ENCODE measurements at regions not wholly inside any gene's neighbourhood (a gene's known extent, or its start where the extent isn't known, plus 50 kb on each side); places are given as distances from the start of the nearest gene placed in this dataset.

- Histone ChIP-seq H3K36me3 (ENCODE audit: insufficient read depth, low read length) (no peaks in the 10 kb centered on the region), H3K4me2 (ENCODE audit: insufficient read depth, low read length) (no peak overlapping the region), H3K79me2 (ENCODE audit: insufficient read depth, low read length) (no peaks in the 10 kb centered on the region), H3K4me3 (ENCODE audit: low read depth in 1 of 2, low read length in 2 of 2) (no peak overlapping the region), H3K27ac (ENCODE audit: low read length) (no peak overlapping the region), H2AFZ (ENCODE audit: low read depth, low read length) (no peak overlapping the region), H3K4me1 (ENCODE audit: insufficient read depth, low read length) (peaks cover 6% of the 10 kb centered on the region; the same call in 1 of the 2 replicates), H3K9ac (ENCODE audit: low read depth, low read length) (no peak overlapping the region), H3K9me3 (ENCODE audit: insufficient read depth, low read length, severe bottlenecking) (no peaks in the 10 kb centered on the region), H4K20me1 (ENCODE audit: insufficient read depth, low read length) (no peaks in the 10 kb centered on the region), H3K27me3 (ENCODE audit: insufficient read depth, low read length, poor library complexity) (no peaks in the 10 kb centered on the region)
- no peak for ATAC-seq (ENCODE audit: insufficient read depth, low read depth)
- no peak for DNase-seq
- TF ChIP-seq CTCF (IDR thresholded peaks at IDR 0.05; ENCODE audit: borderline replicate concordance, extremely low read depth, low read length, poor library complexity, severe bottlenecking) (no peak), EZH2 (IDR thresholded peaks at IDR 0.05; ENCODE audit: borderline replicate concordance, low read depth, low read length, severe bottlenecking) (no peak)
These were observed 54.2 kb upstream of the MCTP2 start for GRCh38 chr15:94177112-94177511.

GRCh38 chr15:94175420-94175819 lies 55.9 kb upstream of the MCTP2 start:
- Histone ChIP-seq H3K4me2 (ENCODE audit: insufficient read depth, low read length) (no peak overlapping the region), H2AFZ (ENCODE audit: low read depth, low read length) (no peak overlapping the region), H3K36me3 (ENCODE audit: insufficient read depth, low read length) (no peaks in the 10 kb centered on the region), H3K27ac (ENCODE audit: low read length) (no peak overlapping the region), H3K27me3 (ENCODE audit: insufficient read depth, low read length, poor library complexity) (no peaks in the 10 kb centered on the region), H3K9me3 (ENCODE audit: insufficient read depth, low read length, severe bottlenecking) (no peaks in the 10 kb centered on the region), H3K79me2 (ENCODE audit: insufficient read depth, low read length) (no peaks in the 10 kb centered on the region), H3K4me3 (ENCODE audit: low read depth in 1 of 2, low read length in 2 of 2) (no peak overlapping the region), H4K20me1 (ENCODE audit: insufficient read depth, low read length) (no peaks in the 10 kb centered on the region), H3K4me1 (ENCODE audit: insufficient read depth, low read length) (peaks cover 6% of the 10 kb centered on the region; the same call in 1 of the 2 replicates), H3K9ac (ENCODE audit: low read depth, low read length) (no peak overlapping the region)
- DNase-seq (no peak), ATAC-seq (ENCODE audit: insufficient read depth, low read depth) (no peak)
- no peak for TF ChIP-seq CTCF (IDR thresholded peaks at IDR 0.05; ENCODE audit: borderline replicate concordance, extremely low read depth, low read length, poor library complexity, severe bottlenecking)
- TF ChIP-seq EZH2 (IDR thresholded peaks at IDR 0.05; ENCODE audit: borderline replicate concordance, low read depth, low read length, severe bottlenecking): no peak

GRCh38 chr15:94174399-94174802 lies 57.0 kb upstream of the MCTP2 start:
- DNase-seq: no peak
- no peaks in the 10 kb centered on the region for H4K20me1 ChIP-seq (ENCODE audit: insufficient read depth, low read length)
- H3K4me3 ChIP-seq (ENCODE audit: low read depth in 1 of 2, low read length in 2 of 2): no peak overlapping the region
- H3K36me3 ChIP-seq (ENCODE audit: insufficient read depth, low read length): no peaks in the 10 kb centered on the region
- H3K4me2 ChIP-seq (ENCODE audit: insufficient read depth, low read length): no peak overlapping the region
- H2AFZ ChIP-seq (ENCODE audit: low read depth, low read length): no peak overlapping the region
- no peak overlapping the region for H3K27ac ChIP-seq (ENCODE audit: low read length)
- H3K9me3 ChIP-seq (ENCODE audit: insufficient read depth, low read length, severe bottlenecking): no peaks in the 10 kb centered on the region
- peak; percentile 29; the same call in 1 of the 3 replicates for ATAC-seq (ENCODE audit: insufficient read depth, low read depth)
- no peak overlapping the region for H3K9ac ChIP-seq (ENCODE audit: low read depth, low read length)
- H3K79me2 ChIP-seq (ENCODE audit: insufficient read depth, low read length): no peaks in the 10 kb centered on the region
- no peaks in the 10 kb centered on the region for H3K27me3 ChIP-seq (ENCODE audit: insufficient read depth, low read length, poor library complexity)
- no peak for TF ChIP-seq EZH2 (IDR thresholded peaks at IDR 0.05; ENCODE audit: borderline replicate concordance, low read depth, low read length, severe bottlenecking)
- TF ChIP-seq CTCF (IDR thresholded peaks at IDR 0.05; ENCODE audit: borderline replicate concordance, extremely low read depth, low read length, poor library complexity, severe bottlenecking): no peak
- H3K4me1 ChIP-seq (ENCODE audit: insufficient read depth, low read length): peaks cover 6% of the 10 kb centered on the region; the same call in 1 of the 2 replicates

- H3K4me2 ChIP-seq (ENCODE audit: insufficient read depth, low read length): no peak overlapping the region
- H3K27ac ChIP-seq (ENCODE audit: low read length): no peak overlapping the region
- no peak overlapping the region for H2AFZ ChIP-seq (ENCODE audit: low read depth, low read length)
- no peaks in the 10 kb centered on the region for H4K20me1 ChIP-seq (ENCODE audit: insufficient read depth, low read length)
- ATAC-seq (ENCODE audit: insufficient read depth, low read depth): no peak
- no peak overlapping the region for H3K9ac ChIP-seq (ENCODE audit: low read depth, low read length)
- no peaks in the 10 kb centered on the region for H3K36me3 ChIP-seq (ENCODE audit: insufficient read depth, low read length)
- H3K4me3 ChIP-seq (ENCODE audit: low read depth in 1 of 2, low read length in 2 of 2): no peak overlapping the region
- H3K9me3 ChIP-seq (ENCODE audit: insufficient read depth, low read length, severe bottlenecking): no peaks in the 10 kb centered on the region
- no peaks in the 10 kb centered on the region for H3K27me3 ChIP-seq (ENCODE audit: insufficient read depth, low read length, poor library complexity)
- no peak for DNase-seq
- H3K79me2 ChIP-seq (ENCODE audit: insufficient read depth, low read length): no peaks in the 10 kb centered on the region
- TF ChIP-seq CTCF (IDR thresholded peaks at IDR 0.05; ENCODE audit: borderline replicate concordance, extremely low read depth, low read length, poor library complexity, severe bottlenecking) (peak; percentile 61), EZH2 (IDR thresholded peaks at IDR 0.05; ENCODE audit: borderline replicate concordance, low read depth, low read length, severe bottlenecking) (no peak)
- no peaks in the 10 kb centered on the region for H3K4me1 ChIP-seq (ENCODE audit: insufficient read depth, low read length)
These were observed 63.1 kb upstream of the MCTP2 start for GRCh38 chr15:94168250-94168649.
